GM12878 (cell line): ENCODE measurements at regions not wholly inside any gene's neighbourhood (a gene's known extent, or its start where the extent isn't known, plus 50 kb on each side); places are given as distances from the start of the nearest gene placed in this dataset.

Experiments used
- CREB1 ChIP-seq: IDR thresholded peaks from 2 replicates; pipeline ENCODE4 v1.6.1; 2012; ENCODE audit warnings: low read depth, mild to moderate bottlenecking, inconsistent platforms
- DPF2 ChIP-seq: fragments of 450-650 bp; IDR thresholded peaks from 2 replicates; pipeline ENCODE4 v1.6.1; 2017; ENCODE audit warnings: mild to moderate bottlenecking
- EP300 ChIP-seq, 2 experiments: fragments of 150-350 bp in 1 of 2; IDR thresholded peaks; 2 replicates each; pipeline ENCODE4 v1.6.1; 2011 to 2012; ENCODE audit warnings: low read depth in 2 of 2, low read length in 2 of 2, borderline replicate concordance in 1 of 2, improper control_type of control experiment in 1 of 2, inconsistent platforms in 1 of 2; ENCODE audit not compliant: control insufficient read depth in 1 of 2
- FOS ChIP-seq: IDR thresholded peaks from 3 replicates; pipeline ENCODE4 v1.6.1; 2011; ENCODE audit warnings: borderline replicate concordance; ENCODE audit not compliant: insufficient read length; ENCODE audit errors: extremely low read depth
- GABPA ChIP-seq: IDR thresholded peaks from 2 replicates; pipeline ENCODE4 v1.6.1; 2014; ENCODE audit warnings: antibody characterized with exemption, low read depth, mild to moderate bottlenecking, inconsistent platforms
- POLR2AphosphoS5 ChIP-seq: IDR thresholded peaks from 2 replicates; pipeline ENCODE4 v1.6.1; 2011; ENCODE audit warnings: mild to moderate bottlenecking, low read length, inconsistent platforms
- RAD51 ChIP-seq: fragments of 450-650 bp; IDR thresholded peaks from 2 replicates; pipeline ENCODE4 v1.6.1; 2016; ENCODE audit warnings: moderate library complexity, mild to moderate bottlenecking, inconsistent platforms
- RBBP5 ChIP-seq: fragments of 200-600 bp; sonication (generic); conservative IDR thresholded peaks from 2 replicates; pipeline ENCODE4 v1.6.1; 2016
- WRNIP1 ChIP-seq: IDR thresholded peaks from 2 replicates; pipeline ENCODE4 v1.6.1; 2011; ENCODE audit warnings: low read depth, low read length, improper control_type of control experiment, borderline replicate concordance
- ZNF217 ChIP-seq: fragments of 450-650 bp; IDR thresholded peaks from 2 replicates; pipeline ENCODE4 v1.6.1; 2017; ENCODE audit warnings: antibody characterized with exemption, mild to moderate bottlenecking
- ZNF622 ChIP-seq: fragments of 450-650 bp; IDR thresholded peaks from 2 replicates; pipeline ENCODE4 v1.6.1; 2017; ENCODE audit warnings: mild to moderate bottlenecking, inconsistent platforms
- TF ChIP-seq, protein P1 (sequence below), 3 experiments: IDR thresholded peaks in 2 of 3; conservative IDR thresholded peaks in 1 of 3; 2 replicates each; pipeline ENCODE4 v1.5.1; 2011; ENCODE audit warnings: low read depth in 3 of 3, low read length in 3 of 3, mild to moderate bottlenecking in 3 of 3, control low read depth in 2 of 3, moderate library complexity in 2 of 3, inconsistent platforms in 1 of 3, mixed read lengths in 1 of 3; ENCODE audit not compliant: control insufficient read depth in 2 of 3, insufficient read depth in 1 of 3; ENCODE audit errors: extremely low read depth in 1 of 3
- TF ChIP-seq, protein P2 (sequence below): fragments of 450-650 bp; formaldehyde crosslinking; IDR thresholded peaks from 2 replicates; pipeline ENCODE4 v1.5.0; 2022; ENCODE audit warnings: mild to moderate bottlenecking, missing genetic modification characterization
- TF ChIP-seq, protein P3 (sequence below): IDR thresholded peaks from 2 replicates; pipeline ENCODE4 v1.6.1; 2012; ENCODE audit warnings: low read depth, low read length, improper control_type of control experiment

DNA sequence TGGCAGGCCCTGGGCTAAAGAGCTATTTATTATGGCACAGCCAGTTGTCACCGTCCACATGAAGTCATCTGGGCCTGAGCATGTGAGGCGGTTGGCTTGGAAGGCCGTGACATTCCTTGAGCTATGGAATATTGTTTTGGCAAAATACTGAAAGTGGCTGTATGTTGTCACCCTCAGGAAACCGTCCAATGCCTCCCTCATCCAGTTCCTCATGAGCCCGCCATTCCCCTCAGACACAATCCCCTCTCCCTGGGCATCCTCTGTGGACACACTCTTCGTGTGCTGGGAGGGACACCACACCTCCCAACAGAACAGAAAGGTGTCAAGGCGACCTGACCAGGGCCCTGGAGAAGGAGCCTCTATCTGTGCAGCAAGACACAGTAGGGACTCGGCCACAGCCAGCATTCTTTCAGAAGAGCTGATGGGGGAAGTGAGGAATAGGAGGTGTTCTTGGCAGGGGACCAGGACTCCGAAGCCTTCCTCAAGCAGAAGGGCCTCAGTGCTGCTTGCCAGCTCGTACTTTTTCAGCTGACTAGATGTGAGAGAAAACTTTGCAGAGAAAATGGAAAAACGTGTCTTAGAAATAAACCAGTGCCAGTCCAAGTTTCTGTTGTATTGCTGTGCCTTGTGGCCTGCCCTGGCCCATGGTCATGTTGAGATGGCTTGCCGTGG, 120.5 kb downstream of the SOD2 start:
- TF ChIP-seq CREB1, result no peak
- TF ChIP-seq FOS, result no peak
- TF ChIP-seq, protein P1, sequence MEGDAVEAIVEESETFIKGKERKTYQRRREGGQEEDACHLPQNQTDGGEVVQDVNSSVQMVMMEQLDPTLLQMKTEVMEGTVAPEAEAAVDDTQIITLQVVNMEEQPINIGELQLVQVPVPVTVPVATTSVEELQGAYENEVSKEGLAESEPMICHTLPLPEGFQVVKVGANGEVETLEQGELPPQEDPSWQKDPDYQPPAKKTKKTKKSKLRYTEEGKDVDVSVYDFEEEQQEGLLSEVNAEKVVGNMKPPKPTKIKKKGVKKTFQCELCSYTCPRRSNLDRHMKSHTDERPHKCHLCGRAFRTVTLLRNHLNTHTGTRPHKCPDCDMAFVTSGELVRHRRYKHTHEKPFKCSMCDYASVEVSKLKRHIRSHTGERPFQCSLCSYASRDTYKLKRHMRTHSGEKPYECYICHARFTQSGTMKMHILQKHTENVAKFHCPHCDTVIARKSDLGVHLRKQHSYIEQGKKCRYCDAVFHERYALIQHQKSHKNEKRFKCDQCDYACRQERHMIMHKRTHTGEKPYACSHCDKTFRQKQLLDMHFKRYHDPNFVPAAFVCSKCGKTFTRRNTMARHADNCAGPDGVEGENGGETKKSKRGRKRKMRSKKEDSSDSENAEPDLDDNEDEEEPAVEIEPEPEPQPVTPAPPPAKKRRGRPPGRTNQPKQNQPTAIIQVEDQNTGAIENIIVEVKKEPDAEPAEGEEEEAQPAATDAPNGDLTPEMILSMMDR (IDR thresholded peaks at IDR 0.05 in 2 of 3, conservative IDR thresholded peaks at IDR 0.05 in 1 of 3; ENCODE audit: control insufficient read depth in 2 of 3, extremely low read depth in 1 of 3, insufficient read depth in 1 of 3, low read depth in 3 of 3, low read length in 3 of 3), result no peak
- TF ChIP-seq EP300 (IDR thresholded peaks at IDR 0.05; ENCODE audit: borderline replicate concordance in 1 of 2, control insufficient read depth in 1 of 2, low read depth in 2 of 2, low read length in 2 of 2), result no peak
- no peak for TF ChIP-seq ZNF622
- TF ChIP-seq POLR2AphosphoS5, result no peak
- TF ChIP-seq, protein P2, sequence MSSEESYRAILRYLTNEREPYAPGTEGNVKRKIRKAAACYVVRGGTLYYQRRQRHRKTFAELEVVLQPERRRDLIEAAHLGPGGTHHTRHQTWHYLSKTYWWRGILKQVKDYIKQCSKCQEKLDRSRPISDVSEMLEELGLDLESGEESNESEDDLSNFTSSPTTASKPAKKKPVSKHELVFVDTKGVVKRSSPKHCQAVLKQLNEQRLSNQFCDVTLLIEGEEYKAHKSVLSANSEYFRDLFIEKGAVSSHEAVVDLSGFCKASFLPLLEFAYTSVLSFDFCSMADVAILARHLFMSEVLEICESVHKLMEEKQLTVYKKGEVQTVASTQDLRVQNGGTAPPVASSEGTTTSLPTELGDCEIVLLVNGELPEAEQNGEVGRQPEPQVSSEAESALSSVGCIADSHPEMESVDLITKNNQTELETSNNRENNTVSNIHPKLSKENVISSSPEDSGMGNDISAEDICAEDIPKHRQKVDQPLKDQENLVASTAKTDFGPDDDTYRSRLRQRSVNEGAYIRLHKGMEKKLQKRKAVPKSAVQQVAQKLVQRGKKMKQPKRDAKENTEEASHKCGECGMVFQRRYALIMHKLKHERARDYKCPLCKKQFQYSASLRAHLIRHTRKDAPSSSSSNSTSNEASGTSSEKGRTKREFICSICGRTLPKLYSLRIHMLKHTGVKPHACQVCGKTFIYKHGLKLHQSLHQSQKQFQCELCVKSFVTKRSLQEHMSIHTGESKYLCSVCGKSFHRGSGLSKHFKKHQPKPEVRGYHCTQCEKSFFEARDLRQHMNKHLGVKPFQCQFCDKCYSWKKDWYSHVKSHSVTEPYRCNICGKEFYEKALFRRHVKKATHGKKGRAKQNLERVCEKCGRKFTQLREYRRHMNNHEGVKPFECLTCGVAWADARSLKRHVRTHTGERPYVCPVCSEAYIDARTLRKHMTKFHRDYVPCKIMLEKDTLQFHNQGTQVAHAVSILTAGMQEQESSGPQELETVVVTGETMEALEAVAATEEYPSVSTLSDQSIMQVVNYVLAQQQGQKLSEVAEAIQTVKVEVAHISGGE (CRISPR knock-in tag), result no peak
- TF ChIP-seq WRNIP1, result no peak
- TF ChIP-seq RBBP5, result no peak
- no peak for TF ChIP-seq GABPA
- no peak for TF ChIP-seq ZNF217
- TF ChIP-seq, protein P3, sequence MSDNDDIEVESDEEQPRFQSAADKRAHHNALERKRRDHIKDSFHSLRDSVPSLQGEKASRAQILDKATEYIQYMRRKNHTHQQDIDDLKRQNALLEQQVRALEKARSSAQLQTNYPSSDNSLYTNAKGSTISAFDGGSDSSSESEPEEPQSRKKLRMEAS, result no peak
- no peak for TF ChIP-seq DPF2
- no peak for TF ChIP-seq RAD51
